Mammary epithelial cell (primary cell): ENCODE measurements at regions not wholly inside any gene's neighbourhood (a gene's known extent, or its start where the extent isn't known, plus 50 kb on each side); places are given as distances from the start of the nearest gene placed in this dataset.

ENCODE experiments used
- EZH2 ChIP-seq: IDR thresholded peaks from 2 replicates; pipeline ENCODE4 v1.6.1; 2012; ENCODE audit warnings: low read length, inconsistent platforms, borderline replicate concordance
- TF ChIP-seq, protein P1 (sequence below), 2 donors: IDR thresholded peaks in 1 of 2; conservative IDR thresholded peaks in 1 of 2; 2 replicates each; pipeline ENCODE4 v1.5.1; 2011 to 2012; ENCODE audit warnings: inconsistent platforms in 2 of 2, low read length in 2 of 2, mild to moderate bottlenecking in 2 of 2, control low read depth in 1 of 2, low read depth in 1 of 2; ENCODE audit not compliant: insufficient read depth in 1 of 2; ENCODE audit errors: extremely low read depth in 1 of 2

DNA sequence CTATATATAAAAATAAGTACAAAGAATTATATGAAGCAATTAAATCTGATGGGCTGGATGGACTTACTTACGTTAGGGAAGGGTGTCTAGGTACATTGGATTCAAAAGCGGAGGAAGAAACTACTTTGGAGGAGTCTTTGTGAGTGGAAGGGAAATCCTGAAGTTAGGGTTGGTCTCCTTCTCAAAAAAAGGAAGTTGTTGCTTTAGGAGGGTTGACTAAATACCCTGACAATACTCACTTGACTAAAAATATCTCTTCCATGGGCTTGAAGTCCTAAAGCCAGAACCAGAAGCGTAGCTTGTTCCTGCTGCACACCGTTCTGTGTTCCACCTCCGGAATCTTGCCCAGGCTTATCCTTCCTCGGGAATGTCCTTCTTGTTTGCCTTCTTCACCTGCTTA, 143.3 kb upstream of the ZEB2 start:
- TF ChIP-seq, protein P1, sequence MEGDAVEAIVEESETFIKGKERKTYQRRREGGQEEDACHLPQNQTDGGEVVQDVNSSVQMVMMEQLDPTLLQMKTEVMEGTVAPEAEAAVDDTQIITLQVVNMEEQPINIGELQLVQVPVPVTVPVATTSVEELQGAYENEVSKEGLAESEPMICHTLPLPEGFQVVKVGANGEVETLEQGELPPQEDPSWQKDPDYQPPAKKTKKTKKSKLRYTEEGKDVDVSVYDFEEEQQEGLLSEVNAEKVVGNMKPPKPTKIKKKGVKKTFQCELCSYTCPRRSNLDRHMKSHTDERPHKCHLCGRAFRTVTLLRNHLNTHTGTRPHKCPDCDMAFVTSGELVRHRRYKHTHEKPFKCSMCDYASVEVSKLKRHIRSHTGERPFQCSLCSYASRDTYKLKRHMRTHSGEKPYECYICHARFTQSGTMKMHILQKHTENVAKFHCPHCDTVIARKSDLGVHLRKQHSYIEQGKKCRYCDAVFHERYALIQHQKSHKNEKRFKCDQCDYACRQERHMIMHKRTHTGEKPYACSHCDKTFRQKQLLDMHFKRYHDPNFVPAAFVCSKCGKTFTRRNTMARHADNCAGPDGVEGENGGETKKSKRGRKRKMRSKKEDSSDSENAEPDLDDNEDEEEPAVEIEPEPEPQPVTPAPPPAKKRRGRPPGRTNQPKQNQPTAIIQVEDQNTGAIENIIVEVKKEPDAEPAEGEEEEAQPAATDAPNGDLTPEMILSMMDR (conservative IDR thresholded peaks at IDR 0.05 in 1 of 2, IDR thresholded peaks at IDR 0.05 in 1 of 2; ENCODE audit: extremely low read depth in 1 of 2, insufficient read depth in 1 of 2, low read depth in 1 of 2, low read length in 2 of 2) = no peak
- TF ChIP-seq EZH2 = no peak
